Loucy (cell line): ENCODE measurements at regions not wholly inside any gene's neighbourhood (a gene's known extent, or its start where the extent isn't known, plus 50 kb on each side); places are given as distances from the start of the nearest gene placed in this dataset.

Experiments used
- CTCF ChIP-seq: fragments of 200-600 bp; sonication (generic); conservative IDR thresholded peaks from 2 replicates; pipeline ENCODE4 v1.5.1; 2014; ENCODE audit warnings: mild to moderate bottlenecking, antibody characterized with exemption, low read length
- EZH2phosphoT487 ChIP-seq: fragments of 200-600 bp; IDR thresholded peaks from 2 replicates; pipeline ENCODE4 v1.6.1; 2018; ENCODE audit warnings: antibody characterized with exemption, mild to moderate bottlenecking, moderate library complexity, borderline replicate concordance

DNA sequence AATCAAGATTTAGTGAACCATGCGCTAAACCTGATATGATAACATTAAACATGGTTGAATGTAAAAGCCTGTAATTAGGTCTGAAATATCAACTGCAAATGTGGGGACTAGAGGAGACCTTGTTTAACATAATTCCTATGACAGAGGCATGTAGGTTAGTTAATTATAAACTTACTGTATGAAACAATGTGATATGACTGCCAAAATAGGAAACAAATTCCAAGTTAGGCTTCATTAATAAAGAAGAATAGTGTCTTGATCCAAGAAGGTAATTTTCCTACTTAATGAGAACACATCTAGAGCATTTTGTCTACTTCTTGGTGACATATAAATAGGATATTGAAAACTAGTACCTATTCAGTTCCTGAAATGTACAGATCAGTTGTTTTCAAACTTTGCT lies 136.2 kb upstream of the TARS1 start:
- TF ChIP-seq CTCF (no peak), EZH2phosphoT487 (no peak)
